HG03095 (cell line): ENCODE measurements at regions not wholly inside any gene's neighbourhood (a gene's known extent, or its start where the extent isn't known, plus 50 kb on each side); places are given as distances from the start of the nearest gene placed in this dataset.

Source experiments
- ATAC-seq: cut with Tn5 transposase; IDR thresholded peaks from one replicate; pipeline ENCODE4 v1.9.1; 2021; ENCODE audit warnings: moderate library complexity; ENCODE audit not compliant: unreplicated experiment

DNA sequence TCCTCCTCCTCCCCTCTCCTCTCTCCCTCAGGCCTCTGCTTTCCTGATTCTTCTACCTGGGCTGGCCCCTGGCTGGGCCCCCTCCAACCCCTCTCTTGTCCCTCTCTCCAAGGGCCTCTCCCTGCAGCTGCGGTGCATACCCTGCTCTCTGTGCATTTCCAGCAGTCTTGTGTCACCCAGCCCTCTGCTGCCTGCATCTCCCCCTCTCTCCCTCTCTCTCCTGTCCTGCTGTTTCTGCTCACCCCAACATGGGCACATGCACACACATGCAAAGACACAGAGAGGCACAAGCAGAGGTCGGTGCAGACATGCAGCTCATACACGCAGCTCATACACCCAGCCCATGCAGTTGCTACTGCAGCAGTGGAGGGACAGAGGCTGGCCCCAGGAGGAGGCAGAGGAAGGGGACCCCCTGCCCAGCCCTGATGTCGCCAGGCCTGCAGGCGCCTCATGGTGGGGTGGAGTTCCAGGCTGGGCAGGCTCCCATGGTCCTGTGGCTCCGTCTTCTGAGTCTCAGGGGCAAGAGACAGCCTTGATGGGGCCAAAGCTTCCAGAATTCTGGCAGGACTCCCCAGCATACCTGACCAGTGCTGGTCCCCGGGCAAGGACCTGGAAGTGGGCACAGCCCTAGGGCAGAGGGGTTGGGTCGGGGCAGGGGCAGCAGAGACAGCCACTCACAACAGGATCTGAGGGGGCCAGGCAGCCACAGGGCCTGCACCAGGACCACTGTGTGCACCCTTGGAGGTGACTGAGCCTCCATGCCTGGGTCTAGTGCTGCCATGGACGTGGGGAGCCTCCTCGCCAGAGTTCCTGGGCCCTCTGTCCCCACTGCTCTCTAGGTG, 216.9 kb downstream of the C9orf50 start:
- no peak for ATAC-seq

GRCh38 chr9:129402931-129403778, 217.7 kb downstream of the C9orf50 start:
- ATAC-seq, result no peak

DNA sequence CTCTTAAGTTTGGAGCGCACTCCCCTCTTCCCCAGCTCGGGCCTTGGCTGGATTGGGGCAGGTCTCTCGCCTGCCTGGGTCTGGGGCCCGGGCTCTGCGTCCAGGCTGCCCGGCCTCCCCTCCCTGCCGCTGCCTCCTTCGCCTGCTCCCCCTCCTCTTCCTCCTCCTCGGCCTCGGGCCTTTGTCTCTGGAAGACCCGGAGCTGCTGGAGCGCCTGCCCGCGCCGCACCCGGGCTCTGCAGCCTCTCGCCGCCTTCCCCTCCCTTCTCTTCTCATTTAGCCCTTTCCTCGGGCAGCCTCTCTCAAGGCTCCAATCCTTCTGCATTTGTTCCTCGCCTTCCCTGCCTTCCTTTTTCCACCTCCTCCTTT, 218.5 kb downstream of the C9orf50 start:
- ATAC-seq, result no peak

DNA sequence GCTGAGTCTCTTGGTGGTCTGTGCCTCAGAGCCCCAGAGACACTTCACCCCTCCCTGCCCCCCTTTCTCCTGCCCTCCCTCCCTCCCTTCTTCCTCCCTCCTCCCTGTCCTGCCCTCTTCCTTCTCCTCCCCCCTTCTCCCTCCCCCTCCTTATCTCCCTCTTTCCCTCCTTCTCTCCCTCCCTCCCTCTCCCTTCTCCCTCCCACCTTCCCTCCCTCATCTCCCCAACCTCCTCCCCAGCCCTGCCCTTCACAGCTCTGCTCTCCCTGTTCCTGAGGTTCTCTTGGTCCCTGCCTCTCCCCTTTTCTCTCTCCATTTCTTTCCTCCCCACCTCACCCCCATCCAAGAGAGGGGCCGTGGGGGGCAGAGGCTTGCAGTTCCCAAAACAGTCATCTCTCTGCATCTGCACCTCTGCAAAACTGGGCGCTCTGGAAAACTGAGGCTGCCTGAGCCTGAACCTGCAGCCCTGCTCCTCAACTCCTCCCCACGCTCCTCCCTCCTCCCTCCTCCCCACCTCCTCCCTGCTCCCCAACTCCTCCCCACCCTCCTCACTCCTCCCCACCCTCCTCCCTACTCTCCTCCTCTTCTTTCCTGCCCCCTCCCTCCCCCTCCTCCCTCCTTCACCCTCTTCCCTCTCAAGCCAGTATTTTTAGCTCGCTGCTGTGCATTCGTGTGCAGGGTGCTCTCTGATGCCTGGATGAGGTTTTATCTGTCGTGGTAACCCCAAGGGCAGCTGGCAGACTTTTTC, 219.1 kb downstream of the C9orf50 start:
- no peak for ATAC-seq

- no peak for ATAC-seq
Measured at GRCh38 chr9:129400971-129401622, 219.8 kb downstream of the C9orf50 start.

DNA sequence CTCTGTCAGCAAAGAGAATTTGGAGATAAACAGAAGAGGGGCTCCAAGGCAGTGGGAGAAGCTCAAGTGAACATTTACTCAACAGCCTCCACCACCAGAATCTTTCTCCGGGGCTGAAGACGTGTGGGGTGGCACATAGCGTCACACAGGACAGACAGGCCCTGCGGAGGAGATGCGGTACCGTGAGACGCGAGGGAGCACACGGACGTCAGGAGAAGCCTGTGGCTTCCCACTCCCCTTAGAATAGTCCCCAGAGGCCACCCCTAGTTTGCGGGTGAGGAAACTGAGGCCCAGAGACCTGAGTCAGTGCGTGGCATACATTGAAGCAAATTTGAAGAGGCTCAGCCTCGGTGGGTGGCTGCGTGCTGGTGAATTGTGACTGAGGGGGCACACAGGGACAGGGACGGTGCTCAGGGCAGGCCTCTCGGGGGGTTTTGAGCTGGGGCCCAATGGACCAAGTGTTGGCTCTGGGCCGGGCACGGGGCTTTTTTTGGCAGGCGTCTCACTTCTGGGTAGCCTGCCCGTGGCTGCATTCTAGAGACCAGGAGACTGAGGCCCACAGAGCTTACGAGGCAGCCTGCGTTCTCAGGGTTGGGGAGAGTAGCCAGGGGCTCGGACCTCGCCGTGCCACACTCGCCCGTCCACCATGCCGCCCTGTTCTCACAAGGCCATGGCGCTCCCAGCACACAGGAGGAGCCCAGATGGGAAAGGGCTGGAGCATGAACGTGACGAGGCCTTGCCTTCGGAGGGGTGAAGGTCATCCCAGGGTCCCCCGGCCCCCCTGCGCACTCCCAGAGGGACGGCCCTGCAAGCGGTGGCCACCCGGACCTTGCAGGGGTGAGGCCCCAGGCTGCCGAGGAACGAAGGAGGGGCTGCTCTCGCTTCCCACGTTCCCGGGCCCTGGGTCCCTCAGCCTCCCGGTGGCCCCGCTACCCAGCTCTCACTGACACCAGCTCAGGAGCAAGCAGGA, 220.6 kb downstream of the C9orf50 start:
- ATAC-seq, result no peak

GRCh38 chr9:129399634-129399990, 221.3 kb downstream of the C9orf50 start:
- ATAC-seq, result no peak

- ATAC-seq, result no peak
Measured at GRCh38 chr9:129398961-129399633, 221.0 kb upstream of the IER5L start.

DNA sequence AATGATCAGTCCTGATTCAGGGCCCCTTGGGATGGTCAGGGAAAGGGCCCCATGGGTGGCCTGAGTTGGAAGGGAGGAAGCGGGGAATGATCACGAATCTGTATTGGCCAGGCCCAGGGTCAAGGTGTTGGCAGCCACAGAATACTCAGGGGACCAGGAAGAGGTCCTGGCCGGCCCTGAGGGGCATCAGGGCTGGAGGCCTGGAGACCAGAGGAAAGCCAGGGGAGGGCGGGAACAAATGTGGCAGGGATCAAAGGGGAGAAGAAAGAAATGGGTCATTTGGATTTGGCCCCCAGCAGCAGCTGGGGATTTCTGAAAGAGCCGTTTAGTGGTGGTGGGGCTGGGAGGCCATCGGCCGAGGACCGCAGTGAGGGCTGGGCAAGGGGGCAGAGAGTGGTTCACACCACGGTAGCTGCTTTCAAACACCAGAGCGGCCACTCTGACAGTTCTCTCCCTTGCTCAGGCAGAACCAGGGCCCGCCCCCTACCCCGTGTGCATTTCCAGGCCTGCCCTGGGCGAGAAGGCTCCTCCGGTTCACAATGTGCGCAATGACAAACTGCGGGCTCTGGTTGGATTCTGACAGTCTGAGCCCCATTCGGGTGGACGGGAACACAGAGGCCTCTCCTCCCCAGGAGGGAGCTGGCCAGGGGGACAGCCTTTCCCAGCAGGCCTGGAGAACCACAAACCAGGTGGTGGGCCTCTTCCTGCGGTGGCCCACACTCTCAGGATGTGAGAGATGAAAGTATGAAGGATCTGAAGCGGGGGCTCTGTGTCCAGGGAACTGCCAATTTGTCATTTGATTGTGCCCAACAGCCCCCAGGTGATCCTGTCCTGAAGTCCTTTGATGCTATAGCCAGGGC, 220.3 kb upstream of the IER5L start:
- ATAC-seq, result no peak

GRCh38 chr9:129397335-129397734, 219.3 kb upstream of the IER5L start:
- ATAC-seq, result no peak

GRCh38 chr9:129396365-129396708, 218.3 kb upstream of the IER5L start:
- no peak for ATAC-seq

GRCh38 chr9:129395633-129396364, 217.7 kb upstream of the IER5L start:
- no peak for ATAC-seq

DNA sequence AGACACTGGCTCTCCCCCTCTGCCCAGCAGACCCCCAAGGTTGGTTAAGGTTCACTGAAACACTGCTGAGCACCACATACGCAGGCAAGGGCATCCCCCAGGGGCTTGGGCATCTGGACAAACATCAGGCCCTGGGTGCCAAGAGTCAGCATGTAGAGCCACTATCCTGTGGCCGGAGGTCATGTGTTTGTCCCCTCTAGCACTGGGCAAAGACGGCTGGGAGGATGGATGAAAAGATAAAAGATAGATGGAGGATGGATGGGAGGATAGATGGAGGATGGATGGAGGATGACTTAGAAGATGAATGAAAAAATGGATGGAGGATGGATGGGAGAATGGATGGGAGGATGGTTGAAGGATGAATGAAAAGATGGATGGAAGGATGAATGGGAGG, 216.8 kb upstream of the IER5L start:
- ATAC-seq, result no peak

GRCh38 chr9:129394061-129394885, 216.2 kb upstream of the IER5L start:
- no peak for ATAC-seq

DNA sequence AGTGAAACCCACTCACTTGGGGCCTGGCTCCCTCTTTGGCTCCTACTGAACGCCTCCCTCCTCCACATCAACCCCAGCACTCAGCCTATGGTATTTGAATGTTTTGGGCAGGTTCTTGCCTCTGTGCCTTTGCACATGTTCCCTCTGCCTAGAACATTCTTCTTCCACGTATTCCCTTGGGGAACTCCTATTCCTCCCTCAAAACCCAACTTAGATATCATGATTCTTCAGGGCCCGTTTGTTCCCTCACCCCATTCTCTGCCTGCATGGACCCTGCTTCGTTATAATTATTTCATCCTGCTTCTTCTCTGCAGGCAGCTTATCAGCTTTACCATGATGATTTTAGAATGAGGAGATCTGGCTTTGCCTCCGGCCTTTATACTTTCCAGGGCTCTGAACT, 215.0 kb upstream of the IER5L start:
- ATAC-seq, result no peak

- no peak for ATAC-seq
Measured at GRCh38 chr9:129392093-129392541, 214.1 kb upstream of the IER5L start.

DNA sequence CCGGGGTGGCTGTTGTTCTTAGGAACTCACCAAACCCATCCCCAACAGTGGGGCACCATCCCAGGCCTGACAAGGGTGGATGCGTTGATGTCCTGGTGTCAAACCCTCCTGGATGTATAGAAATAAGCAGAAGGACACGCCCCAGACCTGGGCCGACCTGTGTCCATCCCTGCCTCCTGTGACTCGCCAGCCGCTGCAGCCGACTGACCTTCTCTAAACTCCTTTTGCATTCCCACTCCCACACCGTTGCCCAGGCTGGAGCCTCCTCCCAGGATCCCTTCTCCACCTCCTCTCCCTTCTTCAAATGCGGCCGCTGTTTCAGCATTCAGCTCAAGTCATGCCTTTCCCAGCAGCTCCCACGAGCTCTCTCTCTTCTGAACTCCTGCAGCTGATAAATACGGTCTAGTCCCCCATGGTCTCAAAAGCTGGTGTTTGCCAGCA, 213.2 kb upstream of the IER5L start:
- ATAC-seq, result no peak
